HG03280 (cell line): ENCODE measurements at regions not wholly inside any gene's neighbourhood (a gene's known extent, or its start where the extent isn't known, plus 50 kb on each side); places are given as distances from the start of the nearest gene placed in this dataset.

ENCODE experiments used
- ATAC-seq: cut with Tn5 transposase; IDR thresholded peaks from one replicate; pipeline ENCODE4 v1.9.1; 2021; ENCODE audit warnings: mild to moderate bottlenecking, moderate library complexity; ENCODE audit not compliant: unreplicated experiment

DNA sequence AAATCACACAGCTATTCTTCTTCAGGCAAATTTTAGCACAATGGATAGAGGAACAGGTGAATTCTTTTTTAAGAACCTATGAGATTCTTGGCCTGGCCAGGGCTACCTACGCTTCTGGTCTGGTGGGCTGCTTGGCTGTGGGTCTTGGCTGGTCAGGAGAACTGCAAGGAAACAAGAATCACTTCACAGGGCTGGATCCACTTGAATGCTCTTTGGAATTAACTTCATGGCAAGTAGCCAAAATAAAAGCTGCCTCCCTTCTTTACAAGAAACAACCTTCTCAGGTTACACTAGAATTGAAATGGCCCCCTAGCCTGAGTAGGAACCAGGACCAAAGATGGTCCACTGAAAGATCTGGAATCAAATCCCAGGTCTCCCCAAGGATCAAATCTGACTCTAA is 519.1 kb downstream of the IQCM start:
- ATAC-seq = no peak

DNA sequence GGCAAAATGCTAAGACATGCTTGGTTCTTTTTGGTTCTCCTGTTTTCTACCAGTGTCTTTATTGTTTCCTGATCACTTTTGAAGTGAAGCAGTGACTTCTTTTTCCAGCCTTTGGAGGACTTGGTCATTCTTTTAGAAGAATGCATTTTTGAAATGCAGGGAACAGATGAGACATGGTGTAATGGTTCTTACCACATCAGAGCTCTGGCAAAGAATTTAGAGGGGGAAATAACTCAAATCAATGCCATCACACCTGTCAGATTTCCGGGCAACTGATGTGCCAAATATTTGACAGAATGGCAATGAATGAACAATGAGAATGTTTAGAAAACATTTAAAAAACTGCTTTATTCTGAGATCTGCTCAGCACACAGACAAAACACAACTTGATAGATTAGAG is 519.6 kb downstream of the IQCM start:
- no peak for ATAC-seq

GRCh38 chr4:149294601-149295000 is 521.0 kb downstream of the IQCM start:
- ATAC-seq = no peak

DNA sequence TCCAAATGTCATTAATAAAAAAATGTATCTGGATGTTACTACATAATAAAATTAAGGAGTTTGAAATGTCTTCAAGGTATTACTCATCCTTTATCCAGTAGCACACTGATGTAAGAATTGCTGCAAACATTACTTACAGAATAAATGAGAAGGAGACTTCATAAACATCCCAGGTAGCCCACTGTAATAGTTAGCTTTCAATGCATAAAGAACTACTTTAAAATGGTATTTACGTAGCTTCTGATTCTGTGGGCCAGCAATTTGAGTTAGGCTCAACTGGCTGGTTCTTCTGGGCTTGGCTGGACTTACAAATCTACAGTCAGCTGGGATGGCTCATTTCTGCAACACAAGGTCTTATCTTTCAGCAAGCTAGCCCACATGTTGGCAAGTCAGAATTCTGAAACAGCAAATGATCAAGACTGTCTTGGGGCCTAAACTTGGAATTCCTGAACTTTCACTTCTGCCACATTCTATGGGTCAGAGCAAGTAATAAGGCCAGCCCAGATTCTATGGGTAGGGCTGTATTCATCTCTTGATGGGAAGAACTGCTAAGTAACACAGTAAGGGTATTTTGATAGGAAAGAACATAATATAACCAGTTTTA is 522.5 kb downstream of the IQCM start:
- no peak for ATAC-seq

- no peak for ATAC-seq
These were observed 523.1 kb downstream of the IQCM start for GRCh38 chr4:149292425-149293007.

GRCh38 chr4:149291463-149291862 is 524.2 kb downstream of the IQCM start:
- ATAC-seq = no peak

- ATAC-seq = no peak
These were observed 534.8 kb downstream of the IQCM start for GRCh38 chr4:149280806-149281205.

- no peak for ATAC-seq
These were observed 535.9 kb downstream of the IQCM start for GRCh38 chr4:149279776-149280175.

DNA sequence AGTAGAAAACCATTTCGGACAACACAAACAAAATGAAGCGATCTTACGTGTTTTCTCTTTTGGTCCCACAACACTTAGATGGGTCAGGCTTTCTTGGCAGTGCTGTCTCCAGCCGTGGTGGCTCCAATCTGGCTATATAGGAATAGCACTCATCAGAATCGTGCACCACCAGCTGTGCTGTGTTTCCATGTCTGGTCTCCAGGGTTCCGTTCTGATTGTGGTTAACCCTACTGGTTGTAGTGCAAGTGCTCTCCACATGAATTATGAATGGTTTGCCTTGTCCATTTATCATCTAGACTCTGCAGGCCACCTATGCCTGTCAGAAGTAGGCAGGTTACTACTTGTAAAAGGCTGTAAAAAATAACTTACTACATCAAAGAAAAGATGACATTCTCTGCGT is 536.3 kb downstream of the IQCM start:
- no peak for ATAC-seq

DNA sequence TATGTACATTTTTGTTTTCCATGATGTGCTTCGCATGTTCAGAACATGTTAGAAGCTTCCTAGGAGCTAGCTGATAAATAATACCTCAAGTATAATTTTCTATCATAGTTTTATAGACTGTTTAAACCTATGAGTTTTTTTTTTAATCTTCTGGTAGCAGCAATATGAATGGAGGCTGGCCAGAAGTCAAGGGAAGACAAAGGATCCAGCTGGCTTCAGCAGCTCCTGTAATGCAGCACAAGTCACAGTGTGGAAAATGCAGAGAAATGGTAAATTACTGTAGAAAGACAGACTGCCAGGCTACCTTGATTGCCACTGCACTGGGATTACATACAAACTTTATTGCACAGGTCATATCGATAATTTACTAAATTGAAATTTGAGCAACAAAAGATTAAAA is 537.9 kb downstream of the IQCM start:
- ATAC-seq = no peak

DNA sequence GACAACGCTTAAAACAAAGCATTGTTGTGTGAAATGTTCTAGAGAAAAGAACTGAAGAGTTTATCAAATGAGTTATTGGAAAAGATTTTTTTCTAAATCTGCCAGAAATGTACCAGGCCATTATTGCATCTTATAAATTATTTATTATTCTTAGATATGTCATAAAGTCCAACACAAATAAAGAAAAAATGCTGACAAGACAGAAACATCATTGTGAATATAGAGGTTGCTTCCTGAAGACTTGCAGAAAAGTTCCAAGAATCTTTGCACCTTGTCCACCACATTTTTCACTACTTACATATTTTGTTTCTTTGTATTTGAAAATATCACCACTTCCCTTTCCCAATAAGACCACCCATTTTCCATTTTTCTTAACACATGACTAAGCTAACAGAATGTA is 545.8 kb downstream of the IQCM start:
- ATAC-seq = no peak

GRCh38 chr4:149266301-149266700 is 549.3 kb downstream of the IQCM start:
- no peak for ATAC-seq

GRCh38 chr4:149265645-149266044 is 550.0 kb downstream of the IQCM start:
- no peak for ATAC-seq

DNA sequence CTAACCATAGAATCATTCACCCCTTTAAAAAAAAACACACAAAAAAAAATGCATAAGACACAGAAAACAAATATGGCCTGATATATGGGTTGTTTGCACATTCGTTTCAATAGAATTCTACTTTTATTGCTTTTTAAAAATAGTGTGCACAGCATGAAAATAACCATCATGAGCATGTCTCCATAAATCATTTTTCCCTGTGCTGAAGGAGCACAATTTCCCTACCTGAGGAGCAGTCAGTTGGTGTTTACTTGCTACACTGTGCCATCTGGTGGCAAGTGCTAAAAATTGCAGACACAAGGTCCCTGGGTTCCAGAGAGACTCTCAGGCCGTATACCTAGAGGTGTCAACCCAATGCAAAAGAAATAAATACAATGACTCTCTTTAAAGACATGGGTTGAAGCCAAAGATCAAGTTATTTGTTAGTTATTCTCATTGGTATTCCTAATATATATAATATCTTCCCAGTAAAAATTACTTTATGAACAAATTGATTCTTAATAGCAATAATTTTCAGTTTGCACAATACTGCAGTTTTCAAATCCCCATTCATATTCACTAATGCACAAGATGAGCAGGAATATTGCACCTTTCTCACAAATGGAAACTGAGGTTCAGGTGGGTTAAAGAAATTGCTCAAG is 551.4 kb downstream of the IQCM start:
- ATAC-seq = peak; percentile 93

DNA sequence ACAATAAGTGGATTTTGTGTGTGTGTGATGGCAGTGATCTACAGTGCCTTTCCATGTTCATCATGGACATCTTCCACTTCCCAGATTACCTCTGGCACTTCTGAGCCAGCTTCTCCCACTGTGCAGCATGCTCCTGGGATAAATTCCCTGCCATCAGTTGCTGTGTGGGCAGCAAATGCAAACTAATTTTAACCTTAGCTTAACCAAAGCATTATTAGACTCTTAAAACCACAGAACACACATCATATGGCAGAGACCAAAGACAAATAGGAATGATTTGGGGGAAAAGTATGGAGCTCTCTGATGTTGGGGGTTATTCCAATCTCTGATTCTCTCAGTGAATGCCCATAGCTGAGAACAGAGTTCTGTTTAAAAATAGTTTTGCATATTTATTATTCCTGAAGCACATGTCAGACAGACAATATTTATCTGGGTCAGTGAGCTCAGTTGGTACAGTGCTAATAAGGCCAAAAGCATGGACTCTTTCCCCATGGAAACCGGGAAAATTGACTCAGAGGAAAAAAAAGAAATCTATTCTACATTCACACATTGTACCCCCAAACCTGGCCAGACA is 567.4 kb downstream of the IQCM start:
- ATAC-seq = no peak

DNA sequence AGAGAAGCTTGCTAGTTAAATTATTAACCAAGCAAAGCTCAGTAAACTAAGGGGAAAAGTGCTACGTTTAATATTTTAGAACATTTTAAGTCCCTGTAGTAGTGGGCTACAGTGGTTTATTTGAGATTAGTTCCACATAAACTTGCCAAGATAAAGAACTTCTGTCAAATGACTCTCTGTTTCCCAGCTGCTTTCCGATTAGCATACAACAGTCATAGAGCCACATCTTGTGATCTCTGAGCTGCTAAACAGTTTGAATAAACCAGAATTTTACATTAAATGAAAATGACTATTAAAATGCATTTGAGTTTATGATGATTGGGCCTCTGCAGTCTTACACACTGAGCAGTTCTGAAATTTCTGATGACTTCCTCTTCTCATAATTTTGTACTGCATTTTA is 568.5 kb downstream of the IQCM start:
- ATAC-seq = no peak

DNA sequence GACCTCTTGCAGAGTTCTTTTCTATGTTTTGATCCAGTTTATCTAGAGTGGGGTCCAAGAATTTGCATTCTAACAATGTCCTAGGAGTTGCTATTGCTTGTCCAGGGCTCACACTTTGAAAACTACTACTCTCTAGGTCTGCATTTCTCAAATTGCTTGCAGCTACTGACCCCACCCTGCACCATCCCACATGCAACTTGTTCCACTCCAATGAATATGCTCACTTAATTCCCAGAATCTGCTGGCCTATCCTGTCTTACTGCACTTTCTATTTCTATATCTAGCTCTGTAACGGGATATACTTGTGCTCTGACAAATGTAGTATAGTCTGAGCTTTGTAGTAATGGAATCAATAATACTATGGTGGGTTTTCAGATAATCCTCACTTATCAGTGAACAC is 570.3 kb downstream of the IQCM start:
- ATAC-seq = no peak

DNA sequence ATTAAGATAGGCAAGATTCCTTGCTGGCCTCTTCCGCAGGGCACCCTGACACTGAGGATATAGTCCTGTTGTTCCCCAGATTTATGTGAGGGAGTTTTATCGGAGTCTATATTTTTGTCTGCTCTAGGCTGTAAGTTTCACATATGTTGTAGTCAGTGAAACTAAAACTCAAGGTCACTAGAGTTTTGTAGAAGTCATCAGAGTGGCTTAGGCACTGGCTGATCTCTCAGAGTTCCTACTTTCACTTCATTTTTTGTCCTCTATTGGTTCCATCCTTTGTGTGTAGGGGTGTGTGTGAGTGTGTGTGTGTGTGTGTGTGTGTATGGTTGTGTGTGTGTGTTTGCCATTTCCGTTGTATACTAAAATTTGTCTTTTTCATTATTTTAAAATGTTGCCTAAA is 577.5 kb downstream of the IQCM start:
- ATAC-seq = no peak

- no peak for ATAC-seq
These were observed 580.8 kb downstream of the IQCM start for GRCh38 chr4:149234798-149235197.

GRCh38 chr4:149223659-149224058 is 592.0 kb downstream of the IQCM start:
- no peak for ATAC-seq

GRCh38 chr4:149218672-149219071 is 597.0 kb downstream of the IQCM start:
- ATAC-seq = no peak

DNA sequence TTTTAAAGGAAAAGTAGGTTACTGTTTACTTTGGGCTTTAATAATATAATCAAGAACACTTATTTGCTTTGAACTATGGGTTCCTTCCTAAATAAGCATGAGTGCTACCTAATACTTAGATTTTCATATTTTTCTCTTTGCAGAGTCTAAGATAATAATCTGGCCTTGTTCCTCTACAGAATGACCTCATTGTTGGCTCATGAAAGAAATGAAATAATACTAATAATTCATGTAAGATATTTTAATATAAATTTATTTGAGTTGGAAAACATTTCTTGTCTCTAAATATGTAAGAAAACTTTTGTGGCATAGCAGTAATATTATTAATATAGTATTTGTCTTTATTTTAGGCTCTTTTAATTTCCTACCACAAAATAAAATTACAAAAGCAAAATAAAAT is 601.3 kb downstream of the IQCM start:
- no peak for ATAC-seq
